AG08395 (cell line): ENCODE measurements at regions not wholly inside any gene's neighbourhood (a gene's known extent, or its start where the extent isn't known, plus 50 kb on each side); places are given as distances from the start of the nearest gene placed in this dataset.
"Not testable (repeated sequence)": the region's sequence is repeated elsewhere in the genome, so short reads cannot be mapped to it uniquely, and the experiment has no call there.

Experiments
- DNase-seq: peaks from one replicate; pipeline ENCODE4 v3.0.0; 2012; ENCODE audit warnings: mixed read lengths, low spot score

GRCh38 chr4:11847167-11847566 lies 418.5 kb upstream of the HS3ST1 start:
- no peak for DNase-seq

- DNase-seq = no peak
Measured at GRCh38 chr4:11843927-11844326, 415.2 kb upstream of the HS3ST1 start.

- DNase-seq = no peak
Measured at GRCh38 chr4:11843340-11843739, 414.6 kb upstream of the HS3ST1 start.

- DNase-seq = no peak
Measured at GRCh38 chr4:11842620-11843263, 414.0 kb upstream of the HS3ST1 start.

- no peak for DNase-seq
Measured at GRCh38 chr4:11839889-11840288, 411.2 kb upstream of the HS3ST1 start.

GRCh38 chr4:11831739-11832138 lies 403.0 kb upstream of the HS3ST1 start:
- no peak for DNase-seq

GRCh38 chr4:11824566-11824965 lies 395.9 kb upstream of the HS3ST1 start:
- no peak for DNase-seq

GRCh38 chr4:11821772-11822430 lies 393.2 kb upstream of the HS3ST1 start:
- no peak for DNase-seq

- DNase-seq = peak; percentile 1
Measured at GRCh38 chr4:11817088-11817487, 388.4 kb upstream of the HS3ST1 start.

- DNase-seq = no peak
Measured at GRCh38 chr4:11814758-11815157, 386.1 kb upstream of the HS3ST1 start.

GRCh38 chr4:11813951-11814446 lies 385.3 kb upstream of the HS3ST1 start:
- DNase-seq = no peak

GRCh38 chr4:11811521-11811920 lies 382.8 kb upstream of the HS3ST1 start:
- not testable (repeated sequence) for DNase-seq

GRCh38 chr4:11805842-11806241 lies 377.1 kb upstream of the HS3ST1 start:
- no peak for DNase-seq

- no peak for DNase-seq
Measured at GRCh38 chr4:11801466-11802446, 373.1 kb upstream of the HS3ST1 start.

GRCh38 chr4:11799196-11799595 lies 370.5 kb upstream of the HS3ST1 start:
- DNase-seq = no peak

- no peak for DNase-seq
Measured at GRCh38 chr4:11791797-11792196, 363.1 kb upstream of the HS3ST1 start.

- no peak for DNase-seq
Measured at GRCh38 chr4:11790230-11790629, 361.5 kb upstream of the HS3ST1 start.

- DNase-seq = no peak
Measured at GRCh38 chr4:11783588-11783987, 354.9 kb upstream of the HS3ST1 start.

- no peak for DNase-seq
Measured at GRCh38 chr4:11782859-11783258, 354.2 kb upstream of the HS3ST1 start.

- DNase-seq = no peak
Measured at GRCh38 chr4:11777447-11777846, 348.8 kb upstream of the HS3ST1 start.

GRCh38 chr4:11774346-11774745 lies 345.7 kb upstream of the HS3ST1 start:
- no peak for DNase-seq

GRCh38 chr4:11773798-11774197 lies 345.1 kb upstream of the HS3ST1 start:
- no peak for DNase-seq

GRCh38 chr4:11769434-11769833 lies 340.7 kb upstream of the HS3ST1 start:
- no peak for DNase-seq
